Tibial artery (tissue), 4 donors: ENCODE measurements at regions not wholly inside any gene's neighbourhood (a gene's known extent, or its start where the extent isn't known, plus 50 kb on each side); places are given as distances from the start of the nearest gene placed in this dataset.

Experiments
- DNase-seq, 2 donors: peaks; one replicate each; pipeline ENCODE4 v3.0.0-alpha.2; 2019
- H3K27ac ChIP-seq, 2 donors: fragments of 200-600 bp; sonication (generic) in 1 of 2; 1 replicate in 1 of 2; 2 replicates in 1 of 2; pipeline ENCODE4 v1.5.1; 2018 to 2019; ENCODE audit warnings: mild to moderate bottlenecking in 1 of 2
- H3K27me3 ChIP-seq, 2 donors: fragments of 200-600 bp; sonication (generic) in 1 of 2; one replicate each; pipeline versions ENCODE4 v1.5.1 to v1.6.0; 2016 to 2019
- H3K36me3 ChIP-seq, 3 donors: fragments of 200-600 bp; sonication (generic) in 2 of 3; one replicate each; pipeline ENCODE4 v1.5.1; 2016 to 2019; ENCODE audit warnings: mild to moderate bottlenecking in 2 of 3
- H3K4me1 ChIP-seq, 4 donors: fragments of 200-600 bp; sonication (generic) in 2 of 4; 1 replicate in 3 of 4; 2 replicates in 1 of 4; pipeline ENCODE4 v1.5.1; 2016 to 2019
- H3K4me3 ChIP-seq, 2 donors: fragments of 200-600 bp; sonication (generic) in 1 of 2; 1 replicate in 1 of 2; 2 replicates in 1 of 2; pipeline ENCODE4 v1.5.1; 2018 to 2019; ENCODE audit warnings: mild to moderate bottlenecking in 2 of 2
- H3K9me3 ChIP-seq, 3 donors: fragments of 200-600 bp; sonication (generic) in 1 of 3; one replicate each; pipeline ENCODE4 v1.5.1; 2016 to 2019
- intact Hi-C: fragments of 100-400 bp; cut with DNase I; formaldehyde crosslinking; loops from one replicate; pipeline ENCODE4 v1.15.0; 2023; ENCODE audit warnings: low total_unique reads
- TF ChIP-seq, protein P1 (sequence below), 2 experiments: fragments of 200-600 bp in 1 of 2; fragments of 450-650 bp in 1 of 2; IDR thresholded peaks; one replicate each; pipeline ENCODE4 v1.5.1; 2017 to 2019; ENCODE audit warnings: antibody characterized with exemption in 2 of 2, mild to moderate bottlenecking in 1 of 2, moderate library complexity in 1 of 2

DNA sequence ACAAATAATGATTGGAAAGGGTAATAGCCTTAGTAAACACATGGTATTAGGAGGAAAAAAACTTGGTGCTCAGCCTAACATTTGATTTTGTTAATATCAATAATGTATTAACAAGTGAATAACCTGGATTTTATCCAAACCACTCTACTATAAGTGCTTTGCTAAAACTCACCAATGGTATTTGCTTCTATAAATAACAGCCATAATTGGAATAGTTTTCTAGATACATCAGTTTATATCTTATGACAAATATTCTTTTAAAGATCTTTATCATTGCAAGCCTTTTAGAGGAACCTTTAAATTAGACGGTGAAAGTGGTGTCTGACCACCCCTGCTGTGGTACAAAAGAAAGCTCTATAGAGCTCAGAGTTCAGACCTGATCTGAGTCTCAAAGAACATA is 123.9 kb downstream of the SHOX2 start:
- intact Hi-C loops = no loop called here
- Histone ChIP-seq H3K36me3 (no peaks in the 10 kb centered on the region), H3K4me3 (no peak overlapping the region), H3K27me3 (no peaks in the 10 kb centered on the region), H3K4me1 (no peaks in the 10 kb centered on the region), H3K9me3 (no peaks in the 10 kb centered on the region), H3K27ac (no peak overlapping the region)
- TF ChIP-seq, protein P1, sequence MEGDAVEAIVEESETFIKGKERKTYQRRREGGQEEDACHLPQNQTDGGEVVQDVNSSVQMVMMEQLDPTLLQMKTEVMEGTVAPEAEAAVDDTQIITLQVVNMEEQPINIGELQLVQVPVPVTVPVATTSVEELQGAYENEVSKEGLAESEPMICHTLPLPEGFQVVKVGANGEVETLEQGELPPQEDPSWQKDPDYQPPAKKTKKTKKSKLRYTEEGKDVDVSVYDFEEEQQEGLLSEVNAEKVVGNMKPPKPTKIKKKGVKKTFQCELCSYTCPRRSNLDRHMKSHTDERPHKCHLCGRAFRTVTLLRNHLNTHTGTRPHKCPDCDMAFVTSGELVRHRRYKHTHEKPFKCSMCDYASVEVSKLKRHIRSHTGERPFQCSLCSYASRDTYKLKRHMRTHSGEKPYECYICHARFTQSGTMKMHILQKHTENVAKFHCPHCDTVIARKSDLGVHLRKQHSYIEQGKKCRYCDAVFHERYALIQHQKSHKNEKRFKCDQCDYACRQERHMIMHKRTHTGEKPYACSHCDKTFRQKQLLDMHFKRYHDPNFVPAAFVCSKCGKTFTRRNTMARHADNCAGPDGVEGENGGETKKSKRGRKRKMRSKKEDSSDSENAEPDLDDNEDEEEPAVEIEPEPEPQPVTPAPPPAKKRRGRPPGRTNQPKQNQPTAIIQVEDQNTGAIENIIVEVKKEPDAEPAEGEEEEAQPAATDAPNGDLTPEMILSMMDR (IDR thresholded peaks at IDR 0.05) = no peak
- DNase-seq = no peak

DNA sequence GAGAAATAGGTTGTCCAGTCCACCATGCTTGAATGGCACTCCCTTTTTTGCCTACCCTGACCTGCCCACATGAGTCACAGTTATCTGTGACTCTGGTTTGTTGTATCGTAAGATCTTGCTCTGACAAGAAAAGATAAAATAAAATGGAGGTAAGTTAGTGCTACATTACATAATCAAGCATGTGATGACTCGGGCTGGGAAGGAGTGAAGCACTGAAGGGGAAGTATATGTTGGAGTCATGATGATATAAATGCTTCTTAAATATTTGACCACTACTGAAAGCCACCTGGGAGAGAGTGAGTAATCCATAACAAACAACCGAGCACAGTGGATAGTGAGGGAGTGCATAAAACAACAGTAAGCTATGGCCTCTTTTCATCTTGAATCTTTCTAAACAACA is 124.4 kb downstream of the SHOX2 start:
- TF ChIP-seq, protein P1 (IDR thresholded peaks at IDR 0.05) = no peak
- Histone ChIP-seq H3K4me3 (no peak overlapping the region), H3K4me1 (no peaks in the 10 kb centered on the region), H3K36me3 (no peaks in the 10 kb centered on the region), H3K9me3 (no peaks in the 10 kb centered on the region), H3K27me3 (no peaks in the 10 kb centered on the region), H3K27ac (no peak overlapping the region)
- intact Hi-C loops = no loop called here
- no peak for DNase-seq

DNA sequence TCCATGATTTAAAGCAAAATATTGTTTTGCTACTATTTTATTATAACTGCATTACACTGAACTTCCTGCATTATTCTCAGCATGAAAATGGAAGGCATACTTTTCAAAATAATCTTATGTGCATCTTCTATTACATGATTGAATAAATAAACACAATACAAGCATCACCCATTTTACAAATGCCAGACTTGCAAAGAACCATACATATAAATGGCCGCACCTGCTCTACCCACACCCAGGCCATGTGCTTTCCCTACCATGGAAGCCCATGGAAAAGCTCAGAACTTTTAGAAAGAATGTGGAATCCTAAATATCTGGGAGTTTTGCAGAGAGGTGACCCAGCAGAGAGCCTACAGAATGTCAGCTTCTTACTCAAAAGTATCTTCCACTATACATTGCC is 127.2 kb downstream of the SHOX2 start:
- intact Hi-C loops = no loop called here

GRCh38 chr3:157961665-157962064 is 144.6 kb downstream of the SHOX2 start:
- intact Hi-C loops = no loop called here
- Histone ChIP-seq H3K9me3 (no peaks in the 10 kb centered on the region), H3K27ac (no peak overlapping the region), H3K4me3 (no peak overlapping the region), H3K4me1 (peaks cover 0 to 6% (median 0%) of the 10 kb centered on the region in 4 donors), H3K36me3 (no peaks in the 10 kb centered on the region), H3K27me3 (no peaks in the 10 kb centered on the region)
- TF ChIP-seq, protein P1 (IDR thresholded peaks at IDR 0.05) = no peak
- DNase-seq = no peak

More for the DNA sequence above, 127.2 kb downstream of the SHOX2 start:
- TF ChIP-seq, protein P1 (IDR thresholded peaks at IDR 0.05) = no peak
- H3K36me3 ChIP-seq = no peaks in the 10 kb centered on the region
- DNase-seq = no peak
- no peak overlapping the region for H3K27ac ChIP-seq
- no peaks in the 10 kb centered on the region for H3K27me3 ChIP-seq
- no peak overlapping the region for H3K4me3 ChIP-seq
- H3K9me3 ChIP-seq = no peaks in the 10 kb centered on the region
- no peaks in the 10 kb centered on the region for H3K4me1 ChIP-seq

DNA sequence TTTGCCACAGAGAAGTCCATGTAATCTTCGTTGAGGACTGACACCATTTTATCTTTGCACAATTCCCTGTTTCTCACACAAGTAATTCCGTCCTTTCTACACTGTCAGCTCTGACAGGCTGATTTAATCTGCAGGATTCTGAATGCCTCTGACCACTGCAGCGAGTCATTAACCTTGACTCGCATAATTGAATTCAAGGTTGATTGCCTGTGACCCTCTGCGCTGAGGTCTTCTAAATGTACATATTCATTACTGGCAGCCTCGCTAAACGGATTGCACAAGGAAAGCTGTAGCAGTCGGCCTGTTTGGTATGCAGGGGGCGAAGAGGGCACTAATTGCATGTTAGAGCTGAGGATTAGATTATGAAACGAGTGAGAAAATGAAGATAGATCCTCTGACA is 147.8 kb downstream of the SHOX2 start:
- H3K27ac ChIP-seq = no peak overlapping the region
- H3K9me3 ChIP-seq = no peaks in the 10 kb centered on the region
- no peak overlapping the region for H3K4me3 ChIP-seq
- intact Hi-C loops = no loop called here
- H3K27me3 ChIP-seq = no peaks in the 10 kb centered on the region
- H3K4me1 ChIP-seq = no peaks in the 10 kb centered on the region
- DNase-seq = no peak
- no peaks in the 10 kb centered on the region for H3K36me3 ChIP-seq
- TF ChIP-seq, protein P1 (IDR thresholded peaks at IDR 0.05) = no peak

- Histone ChIP-seq H3K36me3 (no peaks in the 10 kb centered on the region), H3K27me3 (no peaks in the 10 kb centered on the region), H3K4me3 (no peak overlapping the region), H3K4me1 (no peaks in the 10 kb centered on the region), H3K27ac (no peak overlapping the region), H3K9me3 (no peaks in the 10 kb centered on the region)
- TF ChIP-seq, protein P1 (IDR thresholded peaks at IDR 0.05) = no peak
- intact Hi-C loops = no loop called here
- DNase-seq = no peak
Measured at GRCh38 chr3:157956850-157957249, 149.4 kb downstream of the SHOX2 start.
